Colonic mucosa (tissue), 4 donors: ENCODE measurements at regions not wholly inside any gene's neighbourhood (a gene's known extent, or its start where the extent isn't known, plus 50 kb on each side); places are given as distances from the start of the nearest gene placed in this dataset.
"Not testable (repeated sequence)": the region's sequence is repeated elsewhere in the genome, so short reads cannot be mapped to it uniquely, and the experiment has no call there.

Source experiments
- DNase-seq: peaks from one replicate; pipeline ENCODE4 v3.0.0-alpha.2; 2020
- H3K27ac ChIP-seq: fragments of 200-600 bp; one replicate; pipeline ENCODE4 v1.8.0; 2021
- H3K27me3 ChIP-seq: fragments of 200-600 bp; one replicate; pipeline ENCODE4 v1.8.0; 2021
- H3K36me3 ChIP-seq: fragments of 200-600 bp; one replicate; pipeline ENCODE4 v1.8.0; 2021
- H3K4me1 ChIP-seq: fragments of 200-600 bp; one replicate; pipeline ENCODE4 v1.8.0; 2021; ENCODE audit warnings: mild to moderate bottlenecking
- H3K4me3 ChIP-seq: fragments of 200-600 bp; one replicate; pipeline ENCODE4 v1.8.0; 2021
- H3K9ac ChIP-seq, 2 donors: one replicate each; pipeline ENCODE4 v1.7.0; 2013; ENCODE audit warnings: control low read depth in 2 of 2, low read depth in 2 of 2, low read length in 2 of 2
- H3K9me3 ChIP-seq: fragments of 200-600 bp; one replicate; pipeline ENCODE4 v1.8.0; 2021
- intact Hi-C: fragments of 100-400 bp; cut with DNase I; formaldehyde crosslinking; loops from one replicate; pipeline ENCODE4 v1.14.1; 2022
- TF ChIP-seq, protein P1 (sequence below): fragments of 200-600 bp; IDR thresholded peaks from one replicate; pipeline ENCODE4 v1.8.0; 2022; ENCODE audit warnings: antibody characterized with exemption, mild to moderate bottlenecking
- donor health status: healthy.
- donor health status: DM: no; HTN: no; CAD: no.
- donor health status: DM: no; HTN: no; CAD: no.

DNA sequence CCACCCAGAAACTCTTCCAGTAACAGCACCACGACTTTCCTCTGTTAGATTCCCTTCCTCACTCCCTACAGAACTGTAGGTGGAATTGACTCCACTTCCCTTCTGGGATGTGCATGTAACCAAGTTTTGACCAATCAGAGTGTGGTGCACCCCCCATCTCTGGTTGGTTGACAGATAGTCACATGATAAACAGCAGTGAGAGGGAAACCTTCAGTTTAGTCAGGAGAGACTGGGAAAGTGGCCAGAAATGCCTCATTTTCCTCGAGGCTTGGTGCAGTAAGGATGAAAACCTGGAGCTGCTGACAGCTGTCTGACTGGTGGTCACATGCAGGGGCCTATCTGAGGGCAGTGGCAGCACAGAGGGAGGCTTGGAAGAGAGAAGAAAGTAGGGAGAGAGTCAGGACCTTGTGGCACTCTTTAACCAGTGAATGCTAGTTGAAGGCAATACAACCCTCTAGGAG is 67.3 kb upstream of the GRK3 start:
- no peak for DNase-seq
- TF ChIP-seq, protein P1, sequence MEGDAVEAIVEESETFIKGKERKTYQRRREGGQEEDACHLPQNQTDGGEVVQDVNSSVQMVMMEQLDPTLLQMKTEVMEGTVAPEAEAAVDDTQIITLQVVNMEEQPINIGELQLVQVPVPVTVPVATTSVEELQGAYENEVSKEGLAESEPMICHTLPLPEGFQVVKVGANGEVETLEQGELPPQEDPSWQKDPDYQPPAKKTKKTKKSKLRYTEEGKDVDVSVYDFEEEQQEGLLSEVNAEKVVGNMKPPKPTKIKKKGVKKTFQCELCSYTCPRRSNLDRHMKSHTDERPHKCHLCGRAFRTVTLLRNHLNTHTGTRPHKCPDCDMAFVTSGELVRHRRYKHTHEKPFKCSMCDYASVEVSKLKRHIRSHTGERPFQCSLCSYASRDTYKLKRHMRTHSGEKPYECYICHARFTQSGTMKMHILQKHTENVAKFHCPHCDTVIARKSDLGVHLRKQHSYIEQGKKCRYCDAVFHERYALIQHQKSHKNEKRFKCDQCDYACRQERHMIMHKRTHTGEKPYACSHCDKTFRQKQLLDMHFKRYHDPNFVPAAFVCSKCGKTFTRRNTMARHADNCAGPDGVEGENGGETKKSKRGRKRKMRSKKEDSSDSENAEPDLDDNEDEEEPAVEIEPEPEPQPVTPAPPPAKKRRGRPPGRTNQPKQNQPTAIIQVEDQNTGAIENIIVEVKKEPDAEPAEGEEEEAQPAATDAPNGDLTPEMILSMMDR: no peak
- Histone ChIP-seq H3K4me1 (no peaks in the 10 kb centered on the region), H3K9me3 (no peaks in the 10 kb centered on the region), H3K9ac (no peak overlapping the region), H3K27ac (no peak overlapping the region), H3K36me3 (no peaks in the 10 kb centered on the region), H3K27me3 (no peaks in the 10 kb centered on the region), H3K4me3 (no peak overlapping the region)
- intact Hi-C loops: no loop called here

GRCh38 chr22:25497716-25498115 is 66.8 kb upstream of the GRK3 start:
- no peak for DNase-seq
- no peaks in the 10 kb centered on the region for H3K36me3 ChIP-seq
- H3K4me1 ChIP-seq: no peaks in the 10 kb centered on the region
- H3K9me3 ChIP-seq: no peaks in the 10 kb centered on the region
- H3K4me3 ChIP-seq: no peak overlapping the region
- H3K9ac ChIP-seq: no peak overlapping the region
- H3K27ac ChIP-seq: no peak overlapping the region
- intact Hi-C loops: no loop called here
- no peaks in the 10 kb centered on the region for H3K27me3 ChIP-seq
- TF ChIP-seq, protein P1: no peak

- H3K36me3 ChIP-seq, H3K9me3 ChIP-seq, H3K4me3 ChIP-seq, H3K27me3 ChIP-seq, DNase-seq, H3K9ac ChIP-seq, H3K27ac ChIP-seq, H3K4me1 ChIP-seq, intact Hi-C loops: not testable (repeated sequence)
Measured at GRCh38 chr22:25500671-25501070, 63.8 kb upstream of the GRK3 start.

DNA sequence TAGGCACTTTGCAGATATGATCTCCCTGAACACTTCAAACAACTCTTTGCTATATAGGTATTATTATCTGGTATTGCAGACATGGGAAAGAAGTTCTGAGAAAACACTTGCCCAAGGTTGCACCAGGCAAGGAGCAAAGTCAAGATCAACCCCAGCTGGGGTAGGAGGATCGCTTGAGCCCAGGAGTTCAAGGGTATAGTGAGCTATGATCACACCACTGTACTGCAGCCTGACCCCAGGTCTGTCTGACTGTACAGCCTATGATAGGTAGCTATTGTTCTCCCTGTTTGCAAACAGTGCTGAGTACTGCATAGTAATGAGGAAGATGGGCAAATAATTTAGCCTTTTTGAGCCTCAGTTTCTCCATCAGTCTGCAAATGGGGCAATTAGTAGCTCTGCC is 60.5 kb upstream of the GRK3 start:
- H3K9me3 ChIP-seq, H3K4me1 ChIP-seq, DNase-seq, H3K27me3 ChIP-seq, H3K9ac ChIP-seq, H3K4me3 ChIP-seq, intact Hi-C loops, H3K36me3 ChIP-seq, H3K27ac ChIP-seq: not testable (repeated sequence)

- Histone ChIP-seq H3K4me1 (no peaks in the 10 kb centered on the region), H3K4me3 (no peak overlapping the region), H3K27ac (no peak overlapping the region), H3K9ac (no peak overlapping the region), H3K36me3 (no peaks in the 10 kb centered on the region), H3K27me3 (no peaks in the 10 kb centered on the region), H3K9me3 (no peaks in the 10 kb centered on the region)
- TF ChIP-seq, protein P1: no peak
- intact Hi-C loops: no loop called here
- DNase-seq: no peak
Measured at GRCh38 chr22:25508161-25508560, 56.3 kb upstream of the GRK3 start.

- intact Hi-C loops: no loop called here
Measured at GRCh38 chr22:25508761-25509321, 55.6 kb upstream of the GRK3 start.

More at GRCh38 chr22:25508761-25509321, 55.6 kb upstream of the GRK3 start:
- Histone ChIP-seq H3K4me3 (no peak overlapping the region), H3K9me3 (no peaks in the 10 kb centered on the region), H3K27me3 (no peaks in the 10 kb centered on the region), H3K36me3 (no peaks in the 10 kb centered on the region), H3K4me1 (no peaks in the 10 kb centered on the region), H3K27ac (no peak overlapping the region), H3K9ac (no peak overlapping the region)
- no peak for DNase-seq
- TF ChIP-seq, protein P1: no peak
